Nephron (organoid): ENCODE measurements at regions not wholly inside any gene's neighbourhood (a gene's known extent, or its start where the extent isn't known, plus 50 kb on each side); places are given as distances from the start of the nearest gene placed in this dataset.

Experiments
- H3K27ac Mint-ChIP-seq, 3 experiments: 2 replicates each; pipeline ENCODE4 v1.8.0; 2020; ENCODE audit warnings: mixed read lengths in 3 of 3, mild to moderate bottlenecking in 2 of 3, moderate library complexity in 1 of 3
- H3K27me3 Mint-ChIP-seq: 2 replicates; pipeline ENCODE4 v1.8.0; 2021; ENCODE audit warnings: low read depth, mild to moderate bottlenecking, moderate library complexity, mixed read lengths
- H3K36me3 Mint-ChIP-seq: 2 replicates; pipeline ENCODE4 v1.8.0; 2020; ENCODE audit warnings: low read depth, mixed read lengths
- H3K4me1 Mint-ChIP-seq: 2 replicates; pipeline ENCODE4 v1.8.0; 2020; ENCODE audit warnings: mixed read lengths
- H3K4me3 Mint-ChIP-seq, 3 experiments: 2 replicates each; pipeline ENCODE4 v1.8.0; 2020; ENCODE audit warnings: mild to moderate bottlenecking in 3 of 3, mixed read lengths in 3 of 3, moderate library complexity in 2 of 3
- H3K9me3 Mint-ChIP-seq: 2 replicates; pipeline ENCODE4 v1.8.0; 2020; ENCODE audit warnings: mixed read lengths
- TF ChIP-seq, protein P1 (sequence below), 3 experiments: fragments of 200-600 bp; sonication (generic); IDR thresholded peaks; one replicate each; pipeline ENCODE4 v1.5.0; 2021; ENCODE audit warnings: antibody characterized with exemption in 3 of 3; ENCODE audit not compliant: unreplicated experiment in 3 of 3

GRCh38 chr7:18378989-18379605, 116.5 kb upstream of the HDAC9 start:
- Mint-ChIP-seq H3K36me3 (no peaks in the 10 kb centered on the region), H3K9me3 (no peaks in the 10 kb centered on the region), H3K27ac (no peak overlapping the region), H3K4me1 (peaks cover 3% of the 10 kb centered on the region), H3K4me3 (no peak overlapping the region), H3K27me3 (no peaks in the 10 kb centered on the region)
- TF ChIP-seq, protein P1, sequence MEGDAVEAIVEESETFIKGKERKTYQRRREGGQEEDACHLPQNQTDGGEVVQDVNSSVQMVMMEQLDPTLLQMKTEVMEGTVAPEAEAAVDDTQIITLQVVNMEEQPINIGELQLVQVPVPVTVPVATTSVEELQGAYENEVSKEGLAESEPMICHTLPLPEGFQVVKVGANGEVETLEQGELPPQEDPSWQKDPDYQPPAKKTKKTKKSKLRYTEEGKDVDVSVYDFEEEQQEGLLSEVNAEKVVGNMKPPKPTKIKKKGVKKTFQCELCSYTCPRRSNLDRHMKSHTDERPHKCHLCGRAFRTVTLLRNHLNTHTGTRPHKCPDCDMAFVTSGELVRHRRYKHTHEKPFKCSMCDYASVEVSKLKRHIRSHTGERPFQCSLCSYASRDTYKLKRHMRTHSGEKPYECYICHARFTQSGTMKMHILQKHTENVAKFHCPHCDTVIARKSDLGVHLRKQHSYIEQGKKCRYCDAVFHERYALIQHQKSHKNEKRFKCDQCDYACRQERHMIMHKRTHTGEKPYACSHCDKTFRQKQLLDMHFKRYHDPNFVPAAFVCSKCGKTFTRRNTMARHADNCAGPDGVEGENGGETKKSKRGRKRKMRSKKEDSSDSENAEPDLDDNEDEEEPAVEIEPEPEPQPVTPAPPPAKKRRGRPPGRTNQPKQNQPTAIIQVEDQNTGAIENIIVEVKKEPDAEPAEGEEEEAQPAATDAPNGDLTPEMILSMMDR (IDR thresholded peaks at IDR 0.05; ENCODE audit: unreplicated experiment in 3 of 3): no peak

- TF ChIP-seq, protein P1 (IDR thresholded peaks at IDR 0.05; ENCODE audit: unreplicated experiment in 3 of 3): no peak
- H3K27me3 Mint-ChIP-seq: no peaks in the 10 kb centered on the region
- H3K36me3 Mint-ChIP-seq: no peaks in the 10 kb centered on the region
- H3K9me3 Mint-ChIP-seq: no peaks in the 10 kb centered on the region
- H3K4me1 Mint-ChIP-seq: peaks cover 15% of the 10 kb centered on the region
- no peak overlapping the region for H3K27ac Mint-ChIP-seq
- no peak overlapping the region for H3K4me3 Mint-ChIP-seq
Observed at GRCh38 chr7:18384491-18385143, 110.9 kb upstream of the HDAC9 start.

- Mint-ChIP-seq H3K4me3 (no peak overlapping the region), H3K4me1 (peaks cover 25% of the 10 kb centered on the region), H3K27ac (no peak overlapping the region), H3K36me3 (no peaks in the 10 kb centered on the region), H3K9me3 (no peaks in the 10 kb centered on the region), H3K27me3 (no peaks in the 10 kb centered on the region)
- TF ChIP-seq, protein P1 (IDR thresholded peaks at IDR 0.05; ENCODE audit: unreplicated experiment in 3 of 3): no peak
Observed at GRCh38 chr7:18386607-18387006, 108.9 kb upstream of the HDAC9 start.

- H3K9me3 Mint-ChIP-seq: no peaks in the 10 kb centered on the region
- H3K27me3 Mint-ChIP-seq: no peaks in the 10 kb centered on the region
- no peaks in the 10 kb centered on the region for H3K36me3 Mint-ChIP-seq
- TF ChIP-seq, protein P1 (IDR thresholded peaks at IDR 0.05; ENCODE audit: unreplicated experiment in 3 of 3): no peak
- H3K27ac Mint-ChIP-seq: no peak overlapping the region
- H3K4me3 Mint-ChIP-seq: no peak overlapping the region
- H3K4me1 Mint-ChIP-seq: peaks cover 25% of the 10 kb centered on the region
Observed at GRCh38 chr7:18387191-18387735, 108.3 kb upstream of the HDAC9 start.

GRCh38 chr7:18390535-18390907, 105.0 kb upstream of the HDAC9 start:
- no peaks in the 10 kb centered on the region for H3K27me3 Mint-ChIP-seq
- TF ChIP-seq, protein P1 (IDR thresholded peaks at IDR 0.05; ENCODE audit: unreplicated experiment in 3 of 3): no peak
- peaks cover 25% of the 10 kb centered on the region for H3K4me1 Mint-ChIP-seq
- no peaks in the 10 kb centered on the region for H3K36me3 Mint-ChIP-seq
- no peak overlapping the region for H3K4me3 Mint-ChIP-seq
- H3K9me3 Mint-ChIP-seq: no peaks in the 10 kb centered on the region
- peak overlapping the region; percentile 93 to 95 (median 95) for H3K27ac Mint-ChIP-seq
